Activated CD4-positive, alpha-beta T cell treated with anti-CD3 and anti-CD28 coated beads for 48 hours (primary cell): ENCODE measurements at regions not wholly inside any gene's neighbourhood (a gene's known extent, or its start where the extent isn't known, plus 50 kb on each side); places are given as distances from the start of the nearest gene placed in this dataset.
"Not testable (repeated sequence)": the region's sequence is repeated elsewhere in the genome, so short reads cannot be mapped to it uniquely, and the experiment has no call there.

Experiments
- DNase-seq: peaks from one replicate; pipeline ENCODE4 v3.0.0-alpha.2; 2020

DNA sequence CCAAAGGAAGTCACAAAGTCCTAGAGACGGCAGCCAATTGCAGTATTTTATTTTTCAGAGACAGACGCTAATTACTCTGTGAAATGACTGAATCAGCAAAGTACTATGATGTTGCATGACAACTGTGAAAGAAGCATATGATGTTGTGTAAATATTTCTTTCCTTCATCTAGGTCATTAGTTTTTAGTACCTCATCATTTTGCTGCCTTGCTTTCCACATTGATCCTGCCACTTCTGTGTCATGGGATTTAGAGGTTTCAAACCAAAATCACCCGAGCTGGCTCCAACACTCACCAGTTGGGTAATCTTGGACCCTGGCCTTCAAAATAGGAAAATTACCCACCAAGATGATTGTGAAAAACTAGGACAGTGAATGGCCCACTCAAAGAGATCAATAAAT, 585.2 kb downstream of the ACTL7B start:
- DNase-seq = no peak

DNA sequence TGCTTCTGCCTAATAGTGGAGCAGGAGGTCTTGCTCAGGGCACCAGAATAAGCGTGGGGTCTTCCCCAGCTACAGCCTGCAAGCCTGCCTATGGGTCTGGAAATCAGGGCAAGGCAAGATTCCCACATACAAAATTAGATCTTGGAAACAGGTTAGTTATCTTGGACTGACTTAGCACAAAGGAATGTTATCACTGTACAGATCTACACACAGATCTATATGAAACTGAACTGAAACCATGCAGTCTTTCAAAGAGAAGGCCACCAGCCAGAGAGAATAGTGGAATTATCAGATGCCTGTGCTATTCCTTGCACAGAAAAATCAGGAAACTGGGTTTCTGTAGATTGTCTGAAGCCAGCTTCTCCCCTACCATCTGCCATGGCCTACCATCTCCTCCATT, 585.7 kb downstream of the ACTL7B start:
- DNase-seq = no peak

DNA sequence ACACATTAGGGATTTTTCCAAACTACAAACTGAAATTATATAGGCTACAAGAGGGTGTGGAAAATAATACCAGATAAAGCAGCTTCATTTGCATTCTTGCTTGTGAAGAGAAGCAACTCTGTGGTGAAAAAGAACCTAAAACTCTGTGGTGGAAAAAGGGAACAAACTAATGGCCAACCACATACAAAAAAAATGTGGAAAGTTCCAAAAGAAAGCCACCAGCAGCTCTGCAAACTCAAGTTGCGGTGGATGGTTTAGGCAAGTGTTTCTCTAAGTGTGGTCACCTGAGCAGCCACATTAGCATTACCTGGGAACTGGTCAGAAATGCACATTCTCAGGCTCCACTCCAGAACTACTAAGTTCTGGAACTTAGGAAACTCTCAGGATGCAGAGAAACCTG, 586.4 kb downstream of the ACTL7B start:
- DNase-seq = no peak

- no peak for DNase-seq
Measured at GRCh38 chr9:108265065-108265464, 590.7 kb downstream of the ACTL7B start.

DNA sequence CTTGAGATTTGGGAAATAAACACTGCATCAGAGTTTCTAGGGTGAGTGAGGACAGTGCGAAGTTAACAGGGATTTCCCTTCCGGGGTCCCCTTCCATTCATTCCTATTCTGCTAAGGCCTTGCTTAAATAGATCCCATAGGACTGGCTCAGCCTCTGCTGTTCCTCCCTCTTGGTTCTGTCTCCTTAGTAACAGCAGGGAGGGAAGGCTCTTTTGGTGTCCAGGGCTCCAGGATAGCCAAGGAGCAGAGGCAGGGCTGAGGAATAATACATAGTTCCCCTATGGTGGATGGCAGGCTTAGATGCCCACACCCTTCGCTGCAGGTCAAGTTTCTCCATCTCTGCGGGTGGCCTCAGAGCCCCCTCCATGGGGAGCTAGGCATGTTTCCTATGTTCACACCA, 591.7 kb downstream of the ACTL7B start:
- DNase-seq = no peak

- DNase-seq = no peak
Measured at GRCh38 chr9:108262836-108263235, 593.0 kb downstream of the ACTL7B start.

GRCh38 chr9:108259917-108260675, 595.7 kb downstream of the ACTL7B start:
- DNase-seq = no peak

GRCh38 chr9:108258640-108259039, 597.1 kb downstream of the ACTL7B start:
- DNase-seq = no peak

- DNase-seq = no peak
Measured at GRCh38 chr9:108257382-108257781, 598.4 kb downstream of the ACTL7B start.

GRCh38 chr9:108254236-108254635, 601.5 kb downstream of the ACTL7B start:
- no peak for DNase-seq

DNA sequence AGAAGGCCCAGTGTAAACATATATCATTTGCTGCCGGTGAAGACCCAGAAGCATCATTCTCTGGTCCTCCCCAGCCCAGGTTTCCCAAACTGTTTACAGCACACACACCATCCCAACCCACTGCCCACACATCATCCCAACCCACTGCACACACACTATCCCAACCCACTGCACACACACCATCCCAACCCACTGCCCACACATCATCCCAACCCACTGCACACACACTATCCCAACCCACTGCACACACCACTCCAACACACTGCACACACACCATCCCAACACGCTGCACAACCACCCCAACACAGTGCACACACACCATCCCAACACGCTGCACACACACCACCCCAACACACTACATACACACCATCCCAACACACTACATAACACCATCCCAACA, 608.4 kb downstream of the ACTL7B start:
- DNase-seq = not testable (repeated sequence)

GRCh38 chr9:108245901-108246300, 609.9 kb downstream of the ACTL7B start:
- no peak for DNase-seq

DNA sequence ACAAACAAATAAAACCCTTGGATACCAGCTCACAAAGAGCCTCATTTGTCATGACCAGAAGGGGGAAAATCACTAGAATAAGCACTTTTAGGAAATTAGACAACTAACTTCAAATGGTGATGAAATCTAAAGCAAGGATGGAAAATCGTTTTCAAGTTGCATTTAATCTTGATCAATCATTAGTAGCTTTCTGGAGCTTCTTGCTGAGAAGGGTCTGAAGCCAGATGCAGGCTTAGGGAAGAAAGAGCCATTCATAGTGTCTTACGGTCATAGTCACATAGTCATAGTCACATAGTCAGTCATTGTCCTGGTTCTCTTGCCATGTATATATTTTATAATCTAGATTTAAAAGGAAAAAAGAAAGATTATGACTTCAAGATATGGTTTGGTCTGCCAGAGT, 610.5 kb downstream of the ACTL7B start:
- no peak for DNase-seq

GRCh38 chr9:108244686-108245085, 611.1 kb downstream of the ACTL7B start:
- DNase-seq = no peak

DNA sequence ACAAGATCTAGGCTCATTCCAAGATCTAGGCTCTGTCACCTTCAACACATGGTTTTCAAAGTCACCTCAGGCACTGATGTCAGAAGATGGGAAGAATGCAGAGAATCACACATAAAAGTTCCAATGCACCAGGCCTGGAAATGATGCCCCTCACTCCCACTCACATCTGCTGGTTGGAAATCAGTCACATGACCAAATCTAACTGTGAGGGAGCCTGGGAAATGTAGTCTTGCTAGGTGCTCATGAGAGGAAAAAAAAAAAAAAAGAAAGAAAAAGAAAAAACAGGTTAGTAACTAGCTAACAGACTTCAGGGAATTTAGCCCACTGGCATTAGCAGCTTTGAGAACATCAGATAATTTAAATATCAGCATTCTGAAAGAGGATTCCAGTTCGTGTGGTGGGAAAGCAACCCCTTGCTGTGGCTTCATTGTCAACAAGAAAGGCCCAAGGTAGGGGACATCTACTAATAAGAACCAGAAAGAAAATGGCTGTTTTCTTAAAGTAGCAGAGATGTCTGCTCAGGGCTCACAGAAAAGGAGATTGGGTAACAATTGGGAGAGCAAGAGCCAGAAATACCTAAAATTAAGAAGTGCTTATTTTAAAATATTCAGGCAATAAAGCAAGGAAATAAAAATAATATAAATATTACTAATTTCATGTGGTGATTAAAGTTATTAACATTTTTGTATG, 614.3 kb downstream of the ACTL7B start:
- no peak for DNase-seq

- DNase-seq = no peak
Measured at GRCh38 chr9:108239696-108240321, 616.0 kb downstream of the ACTL7B start.

- DNase-seq = no peak
Measured at GRCh38 chr9:108235609-108236008, 620.2 kb downstream of the ACTL7B start.

- no peak for DNase-seq
Measured at GRCh38 chr9:108234811-108235210, 621.0 kb downstream of the ACTL7B start.

- no peak for DNase-seq
Measured at GRCh38 chr9:108225149-108225800, 630.5 kb downstream of the ACTL7B start.

GRCh38 chr9:108224716-108225115, 631.1 kb downstream of the ACTL7B start:
- no peak for DNase-seq

DNA sequence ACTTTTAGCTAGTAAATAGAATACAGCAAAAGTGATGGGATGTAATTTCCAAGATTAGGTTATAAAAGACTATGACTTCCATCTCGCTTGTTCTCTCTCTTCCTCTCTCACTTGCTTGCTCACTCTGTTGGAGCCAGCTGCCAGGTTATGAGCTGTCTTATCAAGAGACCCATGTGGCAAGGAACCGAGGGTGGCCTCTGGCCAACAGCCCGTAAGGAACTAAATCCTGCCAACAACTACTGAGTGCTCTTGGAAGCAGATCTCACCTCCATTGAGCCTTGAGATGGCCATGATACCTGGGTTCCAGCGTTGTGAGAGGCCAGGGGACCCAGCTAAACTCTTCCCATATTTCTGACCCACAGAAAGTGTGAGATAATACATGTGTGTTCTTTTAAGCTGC, 636.1 kb downstream of the ACTL7B start:
- no peak for DNase-seq

GRCh38 chr9:108217431-108218349, 638.1 kb downstream of the ACTL7B start:
- no peak for DNase-seq

- no peak for DNase-seq
Measured at GRCh38 chr9:108213511-108213910, 642.3 kb downstream of the ACTL7B start.
